B cell (primary cell): ENCODE measurements at regions not wholly inside any gene's neighbourhood (a gene's known extent, or its start where the extent isn't known, plus 50 kb on each side); places are given as distances from the start of the nearest gene placed in this dataset.

Source experiments
- CTCF ChIP-seq: fragments of 200-600 bp; IDR thresholded peaks from one replicate; pipeline ENCODE4 v1.8.0; 2022; ENCODE audit warnings: antibody characterized with exemption, mild to moderate bottlenecking
- EZH2 ChIP-seq: IDR thresholded peaks from 2 replicates; pipeline ENCODE4 v1.6.1; 2012; ENCODE audit warnings: borderline replicate concordance, low read depth, mild to moderate bottlenecking, moderate library complexity, low read length; ENCODE audit not compliant: insufficient read depth, poor library complexity, severe bottlenecking

GRCh38 chr3:148227534-148227933, 470.2 kb upstream of the AGTR1 start:
- TF ChIP-seq CTCF (no peak), EZH2 (no peak)
